ENCODE measurements at regions not wholly inside any gene's neighbourhood (a gene's known extent, or its start where the extent isn't known, plus 50 kb on each side); places are given as distances from the start of the nearest gene placed in this dataset.

DNA sequence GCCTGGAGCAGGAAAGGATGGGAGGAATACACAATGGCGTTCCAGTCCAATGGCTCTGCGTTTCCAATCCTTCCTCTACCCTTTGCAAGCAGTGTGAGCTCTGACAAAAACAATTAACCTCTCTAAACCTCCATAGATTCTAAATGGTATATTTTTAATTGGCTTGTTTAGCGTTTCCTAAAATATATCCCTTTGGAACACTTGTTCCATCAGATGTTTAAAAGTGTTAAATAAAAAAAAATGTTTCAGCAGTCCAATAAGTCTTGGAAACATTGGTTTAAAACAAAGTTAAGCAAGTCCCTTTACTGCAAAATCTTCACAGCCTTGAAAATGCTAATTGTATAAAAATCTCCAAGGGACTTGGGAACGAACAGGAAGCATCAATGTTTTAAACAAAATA is 432.3 kb upstream of the ARRDC4 start:
- no peak for ATAC-seq
- TF ChIP-seq, protein P1, sequence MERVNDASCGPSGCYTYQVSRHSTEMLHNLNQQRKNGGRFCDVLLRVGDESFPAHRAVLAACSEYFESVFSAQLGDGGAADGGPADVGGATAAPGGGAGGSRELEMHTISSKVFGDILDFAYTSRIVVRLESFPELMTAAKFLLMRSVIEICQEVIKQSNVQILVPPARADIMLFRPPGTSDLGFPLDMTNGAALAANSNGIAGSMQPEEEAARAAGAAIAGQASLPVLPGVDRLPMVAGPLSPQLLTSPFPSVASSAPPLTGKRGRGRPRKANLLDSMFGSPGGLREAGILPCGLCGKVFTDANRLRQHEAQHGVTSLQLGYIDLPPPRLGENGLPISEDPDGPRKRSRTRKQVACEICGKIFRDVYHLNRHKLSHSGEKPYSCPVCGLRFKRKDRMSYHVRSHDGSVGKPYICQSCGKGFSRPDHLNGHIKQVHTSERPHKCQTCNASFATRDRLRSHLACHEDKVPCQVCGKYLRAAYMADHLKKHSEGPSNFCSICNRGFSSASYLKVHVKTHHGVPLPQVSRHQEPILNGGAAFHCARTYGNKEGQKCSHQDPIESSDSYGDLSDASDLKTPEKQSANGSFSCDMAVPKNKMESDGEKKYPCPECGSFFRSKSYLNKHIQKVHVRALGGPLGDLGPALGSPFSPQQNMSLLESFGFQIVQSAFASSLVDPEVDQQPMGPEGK (CRISPR knock-in tag; IDR thresholded peaks at IDR 0.05; ENCODE audit: borderline replicate concordance), result no peak
- TF ChIP-seq RARB (CRISPR knock-in tag; IDR thresholded peaks at IDR 0.05) (no peak), ARNTL (CRISPR knock-in tag; IDR thresholded peaks at IDR 0.05; ENCODE audit: borderline replicate concordance, low read depth) (no peak), TCF4 (CRISPR knock-in tag; IDR thresholded peaks at IDR 0.05; ENCODE audit: borderline replicate concordance) (no peak), OSR1 (CRISPR knock-in tag; IDR thresholded peaks at IDR 0.05) (no peak), ESRRG (CRISPR knock-in tag; IDR thresholded peaks at IDR 0.05) (no peak), CSDC2 (CRISPR knock-in tag; IDR thresholded peaks at IDR 0.05) (no peak)
- TF ChIP-seq, protein P2, sequence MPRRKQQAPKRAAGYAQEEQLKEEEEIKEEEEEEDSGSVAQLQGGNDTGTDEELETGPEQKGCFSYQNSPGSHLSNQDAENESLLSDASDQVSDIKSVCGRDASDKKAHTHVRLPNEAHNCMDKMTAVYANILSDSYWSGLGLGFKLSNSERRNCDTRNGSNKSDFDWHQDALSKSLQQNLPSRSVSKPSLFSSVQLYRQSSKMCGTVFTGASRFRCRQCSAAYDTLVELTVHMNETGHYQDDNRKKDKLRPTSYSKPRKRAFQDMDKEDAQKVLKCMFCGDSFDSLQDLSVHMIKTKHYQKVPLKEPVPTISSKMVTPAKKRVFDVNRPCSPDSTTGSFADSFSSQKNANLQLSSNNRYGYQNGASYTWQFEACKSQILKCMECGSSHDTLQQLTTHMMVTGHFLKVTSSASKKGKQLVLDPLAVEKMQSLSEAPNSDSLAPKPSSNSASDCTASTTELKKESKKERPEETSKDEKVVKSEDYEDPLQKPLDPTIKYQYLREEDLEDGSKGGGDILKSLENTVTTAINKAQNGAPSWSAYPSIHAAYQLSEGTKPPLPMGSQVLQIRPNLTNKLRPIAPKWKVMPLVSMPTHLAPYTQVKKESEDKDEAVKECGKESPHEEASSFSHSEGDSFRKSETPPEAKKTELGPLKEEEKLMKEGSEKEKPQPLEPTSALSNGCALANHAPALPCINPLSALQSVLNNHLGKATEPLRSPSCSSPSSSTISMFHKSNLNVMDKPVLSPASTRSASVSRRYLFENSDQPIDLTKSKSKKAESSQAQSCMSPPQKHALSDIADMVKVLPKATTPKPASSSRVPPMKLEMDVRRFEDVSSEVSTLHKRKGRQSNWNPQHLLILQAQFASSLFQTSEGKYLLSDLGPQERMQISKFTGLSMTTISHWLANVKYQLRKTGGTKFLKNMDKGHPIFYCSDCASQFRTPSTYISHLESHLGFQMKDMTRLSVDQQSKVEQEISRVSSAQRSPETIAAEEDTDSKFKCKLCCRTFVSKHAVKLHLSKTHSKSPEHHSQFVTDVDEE (CRISPR knock-in tag; IDR thresholded peaks at IDR 0.05), result no peak
- TF ChIP-seq, protein P3, sequence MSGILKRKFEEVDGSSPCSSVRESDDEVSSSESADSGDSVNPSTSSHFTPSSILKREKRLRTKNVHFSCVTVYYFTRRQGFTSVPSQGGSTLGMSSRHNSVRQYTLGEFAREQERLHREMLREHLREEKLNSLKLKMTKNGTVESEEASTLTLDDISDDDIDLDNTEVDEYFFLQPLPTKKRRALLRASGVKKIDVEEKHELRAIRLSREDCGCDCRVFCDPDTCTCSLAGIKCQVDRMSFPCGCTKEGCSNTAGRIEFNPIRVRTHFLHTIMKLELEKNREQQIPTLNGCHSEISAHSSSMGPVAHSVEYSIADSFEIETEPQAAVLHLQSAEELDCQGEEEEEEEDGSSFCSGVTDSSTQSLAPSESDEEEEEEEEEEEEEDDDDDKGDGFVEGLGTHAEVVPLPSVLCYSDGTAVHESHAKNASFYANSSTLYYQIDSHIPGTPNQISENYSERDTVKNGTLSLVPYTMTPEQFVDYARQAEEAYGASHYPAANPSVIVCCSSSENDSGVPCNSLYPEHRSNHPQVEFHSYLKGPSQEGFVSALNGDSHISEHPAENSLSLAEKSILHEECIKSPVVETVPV (CRISPR knock-in tag; IDR thresholded peaks at IDR 0.05), result no peak

DNA sequence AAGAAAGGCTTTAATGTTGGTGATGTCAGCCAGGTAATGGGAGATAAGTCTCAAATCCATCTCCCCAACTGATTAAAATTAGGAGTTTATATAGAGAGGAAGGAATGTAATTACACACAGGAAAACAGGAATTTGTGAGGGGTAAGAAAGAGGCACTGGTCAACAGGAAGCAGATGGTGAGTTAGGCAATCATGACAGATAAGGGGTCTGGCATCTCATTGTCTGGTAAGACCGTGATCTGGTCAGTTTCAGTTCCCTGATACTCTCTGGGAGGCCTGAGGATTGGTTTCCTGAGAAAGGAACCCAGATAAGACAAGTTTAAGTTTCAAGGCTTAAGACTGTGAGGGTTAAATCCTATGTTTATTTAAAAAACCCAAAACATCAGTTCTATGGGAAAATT is 414.7 kb upstream of the ARRDC4 start:
- ATAC-seq, result no peak
- TF ChIP-seq SNAI2 (CRISPR knock-in tag; IDR thresholded peaks at IDR 0.05), result no peak
- TF ChIP-seq, protein P3 (CRISPR knock-in tag; IDR thresholded peaks at IDR 0.05), result no peak

DNA sequence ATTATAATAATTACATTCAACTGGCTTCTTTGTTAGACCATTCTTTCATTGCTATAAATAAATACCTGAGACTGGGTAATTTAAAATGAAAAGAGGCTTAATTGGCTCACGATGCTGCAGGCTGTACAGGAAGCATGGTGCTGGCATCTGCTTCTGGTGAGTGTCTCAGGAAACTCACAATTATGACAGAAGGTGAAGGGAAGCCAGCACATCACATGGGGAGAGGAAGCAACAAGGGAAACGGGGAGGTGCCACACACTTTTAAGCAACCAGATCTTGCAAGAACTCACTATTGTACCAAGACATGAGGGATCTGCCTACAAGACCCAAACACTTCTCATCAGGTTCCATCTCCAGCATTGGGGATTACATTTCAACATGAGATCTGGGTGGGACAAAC is 413.1 kb upstream of the ARRDC4 start:
- ATAC-seq, result no peak
- TF ChIP-seq ZC3H10 (CRISPR knock-in tag; IDR thresholded peaks at IDR 0.05) (no peak), CSDC2 (CRISPR knock-in tag; IDR thresholded peaks at IDR 0.05) (no peak), ESRRG (CRISPR knock-in tag; IDR thresholded peaks at IDR 0.05) (no peak), ZNF8 (CRISPR knock-in tag; IDR thresholded peaks at IDR 0.05) (no peak), SNAI2 (CRISPR knock-in tag; IDR thresholded peaks at IDR 0.05) (no peak), BACH2 (CRISPR knock-in tag; IDR thresholded peaks at IDR 0.05; ENCODE audit: borderline replicate concordance) (no peak), ZNF70 (CRISPR knock-in tag; IDR thresholded peaks at IDR 0.05) (no peak), GLIS3 (CRISPR knock-in tag; IDR thresholded peaks at IDR 0.05) (no peak), OSR1 (CRISPR knock-in tag; IDR thresholded peaks at IDR 0.05) (no peak), ZFP30 (CRISPR knock-in tag; IDR thresholded peaks at IDR 0.05) (no peak), ZFP3 (CRISPR knock-in tag; IDR thresholded peaks at IDR 0.05) (no peak), PPARA (CRISPR knock-in tag; IDR thresholded peaks at IDR 0.05; ENCODE audit: borderline replicate concordance) (no peak), RARB (CRISPR knock-in tag; IDR thresholded peaks at IDR 0.05) (no peak), TCF4 (CRISPR knock-in tag; IDR thresholded peaks at IDR 0.05; ENCODE audit: borderline replicate concordance) (no peak), ISL1 (CRISPR knock-in tag; IDR thresholded peaks at IDR 0.05) (no peak)
- TF ChIP-seq, protein P4, sequence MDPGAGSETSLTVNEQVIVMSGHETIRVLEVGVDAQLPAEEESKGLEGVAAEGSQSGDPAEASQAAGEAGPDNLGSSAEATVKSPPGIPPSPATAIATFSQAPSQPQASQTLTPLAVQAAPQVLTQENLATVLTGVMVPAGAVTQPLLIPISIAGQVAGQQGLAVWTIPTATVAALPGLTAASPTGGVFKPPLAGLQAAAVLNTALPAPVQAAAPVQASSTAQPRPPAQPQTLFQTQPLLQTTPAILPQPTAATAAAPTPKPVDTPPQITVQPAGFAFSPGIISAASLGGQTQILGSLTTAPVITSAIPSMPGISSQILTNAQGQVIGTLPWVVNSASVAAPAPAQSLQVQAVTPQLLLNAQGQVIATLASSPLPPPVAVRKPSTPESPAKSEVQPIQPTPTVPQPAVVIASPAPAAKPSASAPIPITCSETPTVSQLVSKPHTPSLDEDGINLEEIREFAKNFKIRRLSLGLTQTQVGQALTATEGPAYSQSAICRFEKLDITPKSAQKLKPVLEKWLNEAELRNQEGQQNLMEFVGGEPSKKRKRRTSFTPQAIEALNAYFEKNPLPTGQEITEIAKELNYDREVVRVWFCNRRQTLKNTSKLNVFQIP (CRISPR knock-in tag; IDR thresholded peaks at IDR 0.05; ENCODE audit: borderline replicate concordance, low read depth), result no peak
- TF ChIP-seq, protein P3 (CRISPR knock-in tag; IDR thresholded peaks at IDR 0.05), result no peak
- TF ChIP-seq, protein P2 (CRISPR knock-in tag; IDR thresholded peaks at IDR 0.05), result no peak
- TF ChIP-seq, protein P5, sequence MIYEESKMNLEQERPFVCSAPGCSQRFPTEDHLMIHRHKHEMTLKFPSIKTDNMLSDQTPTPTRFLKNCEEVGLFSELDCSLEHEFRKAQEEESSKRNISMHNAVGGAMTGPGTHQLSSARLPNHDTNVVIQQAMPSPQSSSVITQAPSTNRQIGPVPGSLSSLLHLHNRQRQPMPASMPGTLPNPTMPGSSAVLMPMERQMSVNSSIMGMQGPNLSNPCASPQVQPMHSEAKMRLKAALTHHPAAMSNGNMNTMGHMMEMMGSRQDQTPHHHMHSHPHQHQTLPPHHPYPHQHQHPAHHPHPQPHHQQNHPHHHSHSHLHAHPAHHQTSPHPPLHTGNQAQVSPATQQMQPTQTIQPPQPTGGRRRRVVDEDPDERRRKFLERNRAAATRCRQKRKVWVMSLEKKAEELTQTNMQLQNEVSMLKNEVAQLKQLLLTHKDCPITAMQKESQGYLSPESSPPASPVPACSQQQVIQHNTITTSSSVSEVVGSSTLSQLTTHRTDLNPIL (CRISPR knock-in tag; IDR thresholded peaks at IDR 0.05; ENCODE audit: low read depth), result no peak

Measured in SK-N-SH treated with all-trans-retinoic acid at 6 μM for 48 hours (cell line).